Embryonic facial prominence (tissue), 1 donor: ENCODE measurements at regions not wholly inside any gene's neighbourhood (a gene's known extent, or its start where the extent isn't known, plus 50 kb on each side); places are given as distances from the start of the nearest gene placed in this dataset.

Experiments used
- DNase-seq: peaks from one replicate; pipeline ENCODE4 v3.0.0-alpha.2; 2016; ENCODE audit errors: extremely low spot score

- DNase-seq = no peak
Observed at GRCh38 chr5:174374206-174374605, 328.7 kb downstream of the NSG2 start.

GRCh38 chr5:174376056-174376455 is 330.6 kb downstream of the NSG2 start:
- no peak for DNase-seq

GRCh38 chr5:174376726-174377373 is 331.3 kb downstream of the NSG2 start:
- no peak for DNase-seq

- DNase-seq = no peak
Observed at GRCh38 chr5:174378121-174378874, 332.8 kb downstream of the NSG2 start.

GRCh38 chr5:174380311-174380710 is 334.8 kb downstream of the NSG2 start:
- no peak for DNase-seq

GRCh38 chr5:174381241-174381640 is 335.7 kb downstream of the NSG2 start:
- no peak for DNase-seq

- DNase-seq = no peak
Observed at GRCh38 chr5:174383210-174384167, 338.0 kb downstream of the NSG2 start.

GRCh38 chr5:174384509-174384947 is 339.0 kb downstream of the NSG2 start:
- DNase-seq = peak; percentile 43

GRCh38 chr5:174386306-174386705 is 338.1 kb upstream of the MSX2 start:
- no peak for DNase-seq

GRCh38 chr5:174386846-174387245 is 337.5 kb upstream of the MSX2 start:
- no peak for DNase-seq

- no peak for DNase-seq
Observed at GRCh38 chr5:174387448-174387847, 336.9 kb upstream of the MSX2 start.

- DNase-seq = no peak
Observed at GRCh38 chr5:174392892-174393291, 331.5 kb upstream of the MSX2 start.

GRCh38 chr5:174396541-174396940 is 327.8 kb upstream of the MSX2 start:
- DNase-seq = no peak

- DNase-seq = no peak
Observed at GRCh38 chr5:174397206-174397605, 327.2 kb upstream of the MSX2 start.

- no peak for DNase-seq
Observed at GRCh38 chr5:174398171-174398570, 326.2 kb upstream of the MSX2 start.

- DNase-seq = no peak
Observed at GRCh38 chr5:174399411-174399810, 325.0 kb upstream of the MSX2 start.

GRCh38 chr5:174400461-174400860 is 323.9 kb upstream of the MSX2 start:
- DNase-seq = no peak

- DNase-seq = no peak
Observed at GRCh38 chr5:174401793-174402192, 322.6 kb upstream of the MSX2 start.

- no peak for DNase-seq
Observed at GRCh38 chr5:174402222-174402812, 322.1 kb upstream of the MSX2 start.

- DNase-seq = no peak
Observed at GRCh38 chr5:174404848-174405247, 319.5 kb upstream of the MSX2 start.

GRCh38 chr5:174409070-174409469 is 315.3 kb upstream of the MSX2 start:
- DNase-seq = no peak

- no peak for DNase-seq
Observed at GRCh38 chr5:174409971-174410370, 314.4 kb upstream of the MSX2 start.
